AG09309 (cell line): ENCODE measurements at regions not wholly inside any gene's neighbourhood (a gene's known extent, or its start where the extent isn't known, plus 50 kb on each side); places are given as distances from the start of the nearest gene placed in this dataset.
"Not testable (repeated sequence)": the region's sequence is repeated elsewhere in the genome, so short reads cannot be mapped to it uniquely, and the experiment has no call there.

Experiments
- DNase-seq: peaks from one replicate; pipeline ENCODE4 v3.0.0-alpha.2; 2010; ENCODE audit warnings: low read depth
- H3K4me3 ChIP-seq: 2 replicates; pipeline ENCODE4 v1.5.1; 2011; ENCODE audit warnings: mild to moderate bottlenecking, low read depth, low read length, moderate library complexity; ENCODE audit not compliant: control insufficient read depth
- TF ChIP-seq, protein P1 (sequence below): IDR thresholded peaks from 2 replicates; pipeline ENCODE4 v1.5.1; 2011; ENCODE audit warnings: mild to moderate bottlenecking, low read depth, low read length, inconsistent platforms; ENCODE audit not compliant: insufficient read depth, control insufficient read depth; ENCODE audit errors: missing control alignments

DNA sequence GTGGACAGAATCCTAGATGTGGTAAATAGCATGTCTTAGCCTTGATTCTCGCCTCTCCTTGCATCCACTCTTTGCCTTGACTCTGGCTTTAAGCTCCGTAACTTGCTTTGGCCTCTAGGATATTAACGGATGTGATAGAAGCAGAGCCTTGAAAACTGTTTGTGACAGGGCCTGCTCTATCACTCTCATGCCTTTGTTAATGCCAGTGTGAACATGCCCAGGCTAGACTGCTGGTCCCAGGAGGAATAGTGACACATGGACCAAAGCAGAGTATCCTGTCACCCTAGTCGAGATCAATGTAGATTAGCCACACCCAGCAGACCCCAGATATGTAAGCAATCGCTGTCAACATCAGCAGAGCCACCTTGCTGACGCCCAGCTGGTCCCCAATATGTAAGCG lies 109.9 kb upstream of the C9orf72 start:
- TF ChIP-seq, protein P1, sequence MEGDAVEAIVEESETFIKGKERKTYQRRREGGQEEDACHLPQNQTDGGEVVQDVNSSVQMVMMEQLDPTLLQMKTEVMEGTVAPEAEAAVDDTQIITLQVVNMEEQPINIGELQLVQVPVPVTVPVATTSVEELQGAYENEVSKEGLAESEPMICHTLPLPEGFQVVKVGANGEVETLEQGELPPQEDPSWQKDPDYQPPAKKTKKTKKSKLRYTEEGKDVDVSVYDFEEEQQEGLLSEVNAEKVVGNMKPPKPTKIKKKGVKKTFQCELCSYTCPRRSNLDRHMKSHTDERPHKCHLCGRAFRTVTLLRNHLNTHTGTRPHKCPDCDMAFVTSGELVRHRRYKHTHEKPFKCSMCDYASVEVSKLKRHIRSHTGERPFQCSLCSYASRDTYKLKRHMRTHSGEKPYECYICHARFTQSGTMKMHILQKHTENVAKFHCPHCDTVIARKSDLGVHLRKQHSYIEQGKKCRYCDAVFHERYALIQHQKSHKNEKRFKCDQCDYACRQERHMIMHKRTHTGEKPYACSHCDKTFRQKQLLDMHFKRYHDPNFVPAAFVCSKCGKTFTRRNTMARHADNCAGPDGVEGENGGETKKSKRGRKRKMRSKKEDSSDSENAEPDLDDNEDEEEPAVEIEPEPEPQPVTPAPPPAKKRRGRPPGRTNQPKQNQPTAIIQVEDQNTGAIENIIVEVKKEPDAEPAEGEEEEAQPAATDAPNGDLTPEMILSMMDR = no peak
- H3K4me3 ChIP-seq = no peak overlapping the region
- DNase-seq = no peak

DNA sequence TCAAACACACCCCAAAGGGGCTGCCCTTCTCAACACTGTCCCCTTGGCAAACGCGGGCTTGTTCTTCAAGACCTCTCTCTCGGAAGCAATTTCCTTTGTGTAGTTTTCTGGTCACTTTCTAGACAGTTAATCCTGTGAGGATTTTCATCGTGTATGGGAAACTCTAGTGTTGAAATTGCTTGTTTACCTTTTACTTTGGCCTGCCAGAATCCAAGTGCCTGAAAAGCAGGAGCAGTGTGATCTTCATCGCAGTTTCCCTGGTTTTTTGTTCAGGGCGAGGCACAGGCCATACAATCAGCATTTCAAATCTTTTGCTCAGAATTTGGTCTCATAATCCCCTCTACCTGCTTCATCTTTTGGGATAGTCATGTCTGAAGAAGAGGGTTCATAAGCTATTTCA lies 115.7 kb upstream of the C9orf72 start:
- TF ChIP-seq, protein P1 = no peak
- no peak overlapping the region for H3K4me3 ChIP-seq
- no peak for DNase-seq

DNA sequence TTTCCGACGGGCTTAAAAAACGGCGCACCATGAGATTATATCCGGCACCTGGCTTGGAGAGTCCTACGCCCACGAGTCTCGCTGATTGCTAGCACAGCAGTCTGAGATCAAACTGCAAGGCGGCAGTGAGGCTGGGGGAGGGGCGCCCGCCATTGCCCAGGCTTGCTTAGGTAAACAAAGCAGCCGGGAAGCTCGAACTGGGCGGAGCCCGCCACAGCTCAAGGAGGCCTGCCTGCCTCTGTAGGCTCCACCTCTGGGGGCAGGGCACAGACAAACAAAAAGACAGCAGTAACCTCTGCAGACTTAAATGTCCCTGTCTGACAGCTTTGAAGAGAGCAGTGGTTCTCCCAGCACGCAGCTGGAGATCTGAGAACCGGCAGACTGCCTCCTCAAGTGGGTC lies 117.5 kb upstream of the C9orf72 start:
- H3K4me3 ChIP-seq = not testable (repeated sequence)

DNA sequence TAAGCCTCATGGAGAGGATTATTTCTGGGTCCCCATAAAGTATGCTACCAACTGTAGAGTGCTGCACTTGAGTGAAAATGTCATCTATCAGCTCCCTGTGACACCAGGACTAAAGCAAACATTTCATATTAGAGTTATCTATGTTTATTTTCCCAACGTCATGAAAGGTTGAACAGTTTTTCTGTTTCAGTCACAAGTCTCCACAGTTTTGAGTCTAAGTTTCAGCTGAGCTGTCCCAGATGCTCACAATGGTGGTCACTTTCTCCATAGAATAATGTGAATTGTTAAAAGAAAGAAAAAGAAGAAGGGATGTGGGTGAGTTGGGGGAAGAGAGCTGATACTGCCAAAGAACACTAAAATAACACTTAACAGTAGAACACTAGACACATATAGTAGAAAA lies 126.3 kb upstream of the C9orf72 start:
- TF ChIP-seq, protein P1 = no peak

More for the DNA sequence above, 117.5 kb upstream of the C9orf72 start:
- not testable (repeated sequence) for DNase-seq

DNA sequence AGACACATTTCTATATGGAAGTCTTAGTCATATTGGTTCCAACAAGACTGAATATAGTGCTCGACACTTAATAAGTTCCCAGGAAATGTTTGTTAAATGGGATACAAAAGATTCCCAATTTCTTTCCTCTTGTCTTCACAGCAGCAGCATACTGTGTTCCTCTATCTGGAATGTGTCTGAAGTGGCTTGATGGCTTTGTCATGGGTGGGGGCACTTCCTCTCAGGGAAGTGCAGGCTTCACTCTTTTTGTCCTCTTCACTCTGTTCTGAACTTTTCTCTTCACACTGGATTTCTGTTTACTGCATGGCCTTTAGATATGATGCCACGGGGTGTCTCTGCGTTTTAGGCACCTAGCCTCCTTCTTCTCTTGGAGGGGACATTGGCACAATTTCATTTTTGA lies 127.7 kb upstream of the C9orf72 start:
- TF ChIP-seq, protein P1 = no peak
- no peak overlapping the region for H3K4me3 ChIP-seq
- no peak for DNase-seq

More for the DNA sequence above, 126.3 kb upstream of the C9orf72 start:
- no peak for DNase-seq
- H3K4me3 ChIP-seq = no peak overlapping the region

DNA sequence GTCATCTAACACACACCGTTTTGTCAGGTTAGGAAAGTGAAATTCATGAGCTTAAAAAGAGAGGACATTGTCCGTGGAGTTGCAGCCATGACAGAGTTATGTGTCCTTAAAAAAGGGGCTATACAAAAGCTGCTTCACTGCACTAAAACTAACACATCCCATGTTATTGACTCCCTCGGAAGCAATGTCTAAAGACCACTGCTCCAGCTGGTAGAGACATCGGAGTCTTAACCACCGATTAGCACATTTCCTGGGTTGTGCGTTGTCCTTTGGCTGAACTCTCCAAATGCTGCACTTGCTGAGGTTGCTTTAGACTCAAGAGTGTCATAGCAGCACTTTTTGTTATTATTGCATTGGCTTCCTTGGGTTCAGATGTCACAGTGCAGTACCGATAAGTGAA lies 128.3 kb upstream of the C9orf72 start:
- H3K4me3 ChIP-seq = no peak overlapping the region
- DNase-seq = no peak
- TF ChIP-seq, protein P1 = no peak

DNA sequence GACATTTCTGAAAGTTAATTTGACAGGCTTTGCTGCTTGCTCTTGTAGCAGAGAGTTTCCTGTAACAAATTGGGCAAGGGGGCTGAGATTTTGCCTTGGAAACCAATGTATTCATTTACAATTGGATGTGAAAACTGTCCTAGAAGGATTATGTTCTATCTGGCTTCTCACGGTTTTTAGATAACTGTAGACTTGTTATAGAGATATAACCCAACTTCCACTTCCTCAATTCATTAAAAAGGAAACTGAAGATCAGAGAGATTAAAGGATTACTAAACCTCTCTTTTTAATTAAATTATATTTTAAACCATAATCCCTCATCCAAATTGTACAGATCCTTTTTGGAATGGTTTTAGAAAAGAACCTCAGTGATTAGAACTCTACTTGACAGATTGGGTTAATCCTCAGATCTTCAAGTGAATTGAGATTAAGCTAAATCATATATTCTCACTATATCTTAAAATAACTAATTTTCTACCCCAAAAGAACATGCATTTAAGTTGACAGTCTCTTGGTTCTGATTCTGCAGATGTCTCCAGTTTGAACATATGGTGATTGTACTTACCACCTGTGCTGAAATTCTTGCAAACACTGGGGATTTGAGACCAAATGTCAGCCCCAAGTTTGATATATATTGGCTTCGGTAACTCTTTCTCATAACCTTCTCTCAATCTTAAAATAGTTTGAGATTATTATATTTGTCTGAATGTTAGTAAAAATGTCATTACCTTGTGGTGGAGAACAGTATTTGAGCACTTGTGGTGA lies 130.1 kb upstream of the C9orf72 start:
- DNase-seq = no peak
- no peak overlapping the region for H3K4me3 ChIP-seq
- TF ChIP-seq, protein P1 = no peak
